ENCODE measurements at regions not wholly inside any gene's neighbourhood (a gene's known extent, or its start where the extent isn't known, plus 50 kb on each side); places are given as distances from the start of the nearest gene placed in this dataset.

GRCh38 chr2:220228310-220229006, 601.0 kb downstream of the SLC4A3 start:
- DNase-seq: no peak

GRCh38 chr2:220240641-220241040, 613.2 kb downstream of the SLC4A3 start:
- DNase-seq: no peak

- no peak for DNase-seq
These were observed 614.0 kb downstream of the SLC4A3 start for GRCh38 chr2:220241423-220241822.

GRCh38 chr2:220243571-220243970, 616.1 kb downstream of the SLC4A3 start:
- no peak for DNase-seq

- no peak for DNase-seq
These were observed 619.0 kb downstream of the SLC4A3 start for GRCh38 chr2:220246386-220246785.

GRCh38 chr2:220247588-220248350, 620.3 kb downstream of the SLC4A3 start:
- DNase-seq: no peak

GRCh38 chr2:220259662-220260061, 632.2 kb downstream of the SLC4A3 start:
- no peak for DNase-seq

GRCh38 chr2:220263300-220263699, 635.9 kb downstream of the SLC4A3 start:
- DNase-seq: no peak

- no peak for DNase-seq
These were observed 641.9 kb downstream of the SLC4A3 start for GRCh38 chr2:220269367-220269766.

GRCh38 chr2:220270481-220271070, 643.1 kb downstream of the SLC4A3 start:
- no peak for DNase-seq

- no peak for DNase-seq
These were observed 645.2 kb downstream of the SLC4A3 start for GRCh38 chr2:220272656-220273055.

- DNase-seq: no peak
These were observed 645.7 kb downstream of the SLC4A3 start for GRCh38 chr2:220273082-220273481.

GRCh38 chr2:220275454-220275853, 648.0 kb downstream of the SLC4A3 start:
- no peak for DNase-seq

GRCh38 chr2:220276741-220277444, 649.5 kb downstream of the SLC4A3 start:
- no peak for DNase-seq

- no peak for DNase-seq
These were observed 650.1 kb downstream of the SLC4A3 start for GRCh38 chr2:220277445-220277975.

GRCh38 chr2:220278022-220278421, 650.6 kb downstream of the SLC4A3 start:
- DNase-seq: no peak

- no peak for DNase-seq
These were observed 651.9 kb downstream of the SLC4A3 start for GRCh38 chr2:220279372-220279771.

- DNase-seq: no peak
These were observed 652.4 kb downstream of the SLC4A3 start for GRCh38 chr2:220279840-220280239.

- DNase-seq: no peak
These were observed 653.3 kb downstream of the SLC4A3 start for GRCh38 chr2:220280736-220281135.

GRCh38 chr2:220281771-220282170, 654.3 kb downstream of the SLC4A3 start:
- no peak for DNase-seq

GRCh38 chr2:220282236-220282635, 654.8 kb downstream of the SLC4A3 start:
- no peak for DNase-seq

- DNase-seq: no peak
These were observed 666.5 kb downstream of the SLC4A3 start for GRCh38 chr2:220293966-220294365.

- no peak for DNase-seq
These were observed 668.7 kb downstream of the SLC4A3 start for GRCh38 chr2:220296174-220296573.
